HEK293 (cell line): ENCODE measurements at regions not wholly inside any gene's neighbourhood (a gene's known extent, or its start where the extent isn't known, plus 50 kb on each side); places are given as distances from the start of the nearest gene placed in this dataset.

ENCODE experiments used
- CTCF ChIA-PET: fragments of 350-600 bp; formaldehyde crosslinking; extraction: SDS; loops from one replicate; lab custom pipeline; 2021; ENCODE audit warnings: antibody characterized with exemption; lab: Yijun Ruan, JAX
- POLR2A ChIA-PET: fragments of 300-600 bp; formaldehyde crosslinking; extraction: SDS; loops from one replicate; lab custom pipeline; 2020; ENCODE audit warnings: antibody characterized with exemption, inconsistent platforms; lab: Yijun Ruan, JAX
- H3K27ac ChIP-seq: fragments of 200-500 bp; sonication (Bioruptor generic); 2 replicates; pipeline ENCODE4 v1.5.1; 2014; ENCODE audit warnings: low read depth, low read length, control low read depth, inconsistent platforms; ENCODE audit errors: extremely low read depth
- H3K36me3 ChIP-seq, 2 experiments: fragments of 200-500 bp in 1 of 2; sonication (Bioruptor generic) in 1 of 2; 1 replicate in 1 of 2; 2 replicates in 1 of 2; pipeline ENCODE4 v1.5.1; 2014 to 2017; ENCODE audit warnings: inconsistent platforms in 2 of 2, low read length in 2 of 2; ENCODE audit not compliant: control insufficient read depth in 2 of 2, insufficient read depth in 1 of 2
- H3K4me1 ChIP-seq: fragments of 200-500 bp; sonication (Bioruptor generic); 2 replicates; pipeline ENCODE4 v1.5.1; 2014; ENCODE audit warnings: mild to moderate bottlenecking, low read length, inconsistent platforms; ENCODE audit not compliant: control insufficient read depth, insufficient read depth
- H3K4me3 ChIP-seq: 2 replicates; pipeline ENCODE4 v1.5.1; 2011; ENCODE audit warnings: low read depth, mild to moderate bottlenecking, control low read depth, low read length, moderate library complexity
- H3K9me3 ChIP-seq: fragments of 200-500 bp; sonication (Bioruptor generic); 2 replicates; pipeline ENCODE4 v1.5.1; 2014; ENCODE audit warnings: low read depth, low read length, inconsistent platforms; ENCODE audit not compliant: control insufficient read depth, insufficient read depth
- CTCF ChIP-seq: fragments of 450-650 bp; formaldehyde crosslinking; IDR thresholded peaks from 2 replicates; pipeline ENCODE4 v1.5.1; 2016; ENCODE audit warnings: missing biosample characterization, missing genetic modification characterization
- RBAK ChIP-seq: fragments of 450-650 bp; formaldehyde crosslinking; IDR thresholded peaks from 2 replicates; pipeline ENCODE4 v1.5.1; 2016; ENCODE audit warnings: missing biosample characterization, missing genetic modification characterization
- ZFHX2 ChIP-seq: fragments of 450-650 bp; formaldehyde crosslinking; conservative IDR thresholded peaks from 2 replicates; pipeline ENCODE4 v1.5.1; 2016; ENCODE audit warnings: missing biosample characterization, missing genetic modification characterization
- ZNF112 ChIP-seq: fragments of 450-650 bp; formaldehyde crosslinking; IDR thresholded peaks from 2 replicates; pipeline ENCODE4 v1.5.0; 2017; ENCODE audit warnings: missing biosample characterization, missing genetic modification characterization
- ZNF114 ChIP-seq: fragments of 450-650 bp; formaldehyde crosslinking; IDR thresholded peaks from 2 replicates; pipeline ENCODE4 v1.5.0; 2017; ENCODE audit warnings: missing biosample characterization, missing genetic modification characterization
- ZNF132 ChIP-seq: fragments of 450-650 bp; formaldehyde crosslinking; IDR thresholded peaks from 2 replicates; pipeline ENCODE4 v1.5.1; 2017; ENCODE audit warnings: missing biosample characterization, missing genetic modification characterization, borderline replicate concordance
- ZNF146 ChIP-seq: fragments of 450-650 bp; formaldehyde crosslinking; IDR thresholded peaks from 2 replicates; pipeline ENCODE4 v1.5.1; 2016; ENCODE audit warnings: missing biosample characterization, missing genetic modification characterization
- ZNF19 ChIP-seq: fragments of 450-650 bp; formaldehyde crosslinking; IDR thresholded peaks from 2 replicates; pipeline ENCODE4; 2016; ENCODE audit warnings: missing biosample characterization, missing genetic modification characterization, low read depth
- ZNF214 ChIP-seq: fragments of 450-650 bp; formaldehyde crosslinking; IDR thresholded peaks from 2 replicates; pipeline ENCODE4 v1.5.1; 2017; ENCODE audit warnings: missing biosample characterization, mild to moderate bottlenecking, missing genetic modification characterization, borderline replicate concordance
- ZNF239 ChIP-seq: fragments of 450-650 bp; formaldehyde crosslinking; IDR thresholded peaks from 2 replicates; pipeline ENCODE4 v1.5.1; 2016; ENCODE audit warnings: missing biosample characterization, missing genetic modification characterization
- ZNF404 ChIP-seq: fragments of 450-650 bp; formaldehyde crosslinking; IDR thresholded peaks from 2 replicates; pipeline ENCODE4 v1.5.1; 2017; ENCODE audit warnings: missing biosample characterization, missing genetic modification characterization
- ZNF423 ChIP-seq: fragments of 450-650 bp; formaldehyde crosslinking; IDR thresholded peaks from 2 replicates; pipeline ENCODE4 v1.5.1; 2016; ENCODE audit warnings: missing biosample characterization, missing genetic modification characterization
- ZNF501 ChIP-seq: fragments of 450-650 bp; formaldehyde crosslinking; IDR thresholded peaks from 2 replicates; pipeline ENCODE4 v1.5.1; 2016; ENCODE audit warnings: missing biosample characterization, missing genetic modification characterization
- ZNF544 ChIP-seq: fragments of 450-650 bp; formaldehyde crosslinking; IDR thresholded peaks from 2 replicates; pipeline ENCODE4 v1.5.0; 2017; ENCODE audit warnings: missing biosample characterization, missing genetic modification characterization
- ZNF692 ChIP-seq: fragments of 450-650 bp; formaldehyde crosslinking; IDR thresholded peaks from 2 replicates; pipeline ENCODE4 v1.5.1; 2016; ENCODE audit warnings: missing biosample characterization, missing genetic modification characterization
- ZNF701 ChIP-seq: fragments of 450-650 bp; formaldehyde crosslinking; IDR thresholded peaks from 2 replicates; pipeline ENCODE4 v1.5.1; 2016; ENCODE audit warnings: missing biosample characterization, missing genetic modification characterization
- ZNF837 ChIP-seq: fragments of 450-650 bp; formaldehyde crosslinking; IDR thresholded peaks from 2 replicates; pipeline ENCODE4 v1.5.1; 2016; ENCODE audit warnings: missing biosample characterization, missing genetic modification characterization
- TF ChIP-seq, protein P1 (sequence below): fragments of 450-650 bp; formaldehyde crosslinking; IDR thresholded peaks from 2 replicates; pipeline ENCODE4 v1.5.1; 2016; ENCODE audit warnings: missing biosample characterization, missing genetic modification characterization
- TF ChIP-seq, protein P2 (sequence below): fragments of 450-650 bp; formaldehyde crosslinking; IDR thresholded peaks from 2 replicates; pipeline ENCODE4 v1.5.1; 2016; ENCODE audit warnings: missing biosample characterization, missing genetic modification characterization
- TF ChIP-seq, protein P3 (sequence below): fragments of 450-650 bp; formaldehyde crosslinking; conservative IDR thresholded peaks from 2 replicates; pipeline ENCODE4 v1.5.1; 2016; ENCODE audit warnings: low read depth, missing biosample characterization, missing genetic modification characterization
- TF ChIP-seq, protein P4 (sequence below): fragments of 450-650 bp; formaldehyde crosslinking; IDR thresholded peaks from 2 replicates; pipeline ENCODE4 v1.5.1; 2017; ENCODE audit warnings: missing biosample characterization, missing genetic modification characterization
- TF ChIP-seq, protein P5 (sequence below): fragments of 450-650 bp; formaldehyde crosslinking; IDR thresholded peaks from 2 replicates; pipeline ENCODE4 v1.5.0; 2017; ENCODE audit warnings: missing biosample characterization, missing genetic modification characterization, borderline replicate concordance

GRCh38 chr3:59463253-59463652 is 413.4 kb upstream of the CFAP20DC start:
- POLR2A ChIA-PET, result no interaction called here
- Histone ChIP-seq H3K9me3 (no peaks in the 10 kb centered on the region), H3K4me1 (no peaks in the 10 kb centered on the region), H3K27ac (no peak overlapping the region), H3K4me3 (no peak overlapping the region), H3K36me3 (no peaks in the 10 kb centered on the region)
- CTCF ChIA-PET, result no interaction called here
- TF ChIP-seq ZNF544 (tag by site-specific recombination) (no peak), ZNF112 (no peak), ZNF146 (tag by site-specific recombination) (no peak), ZNF701 (tag by site-specific recombination) (no peak), ZNF837 (tag by site-specific recombination) (no peak), ZNF423 (no peak), ZNF132 (tag by site-specific recombination) (no peak), ZNF114 (no peak), ZNF404 (no peak), ZFHX2 (no peak), ZNF239 (tag by site-specific recombination) (no peak)
- TF ChIP-seq, protein P1, sequence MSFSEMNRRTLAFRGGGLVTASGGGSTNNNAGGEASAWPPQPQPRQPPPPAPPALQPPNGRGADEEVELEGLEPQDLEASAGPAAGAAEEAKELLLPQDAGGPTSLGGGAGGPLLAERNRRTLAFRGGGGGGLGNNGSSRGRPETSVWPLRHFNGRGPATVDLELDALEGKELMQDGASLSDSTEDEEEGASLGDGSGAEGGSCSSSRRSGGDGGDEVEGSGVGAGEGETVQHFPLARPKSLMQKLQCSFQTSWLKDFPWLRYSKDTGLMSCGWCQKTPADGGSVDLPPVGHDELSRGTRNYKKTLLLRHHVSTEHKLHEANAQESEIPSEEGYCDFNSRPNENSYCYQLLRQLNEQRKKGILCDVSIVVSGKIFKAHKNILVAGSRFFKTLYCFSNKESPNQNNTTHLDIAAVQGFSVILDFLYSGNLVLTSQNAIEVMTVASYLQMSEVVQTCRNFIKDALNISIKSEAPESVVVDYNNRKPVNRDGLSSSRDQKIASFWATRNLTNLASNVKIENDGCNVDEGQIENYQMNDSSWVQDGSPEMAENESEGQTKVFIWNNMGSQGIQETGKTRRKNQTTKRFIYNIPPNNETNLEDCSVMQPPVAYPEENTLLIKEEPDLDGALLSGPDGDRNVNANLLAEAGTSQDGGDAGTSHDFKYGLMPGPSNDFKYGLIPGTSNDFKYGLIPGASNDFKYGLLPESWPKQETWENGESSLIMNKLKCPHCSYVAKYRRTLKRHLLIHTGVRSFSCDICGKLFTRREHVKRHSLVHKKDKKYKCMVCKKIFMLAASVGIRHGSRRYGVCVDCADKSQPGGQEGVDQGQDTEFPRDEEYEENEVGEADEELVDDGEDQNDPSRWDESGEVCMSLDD (tag by site-specific recombination), result no peak
- TF ChIP-seq, protein P2, sequence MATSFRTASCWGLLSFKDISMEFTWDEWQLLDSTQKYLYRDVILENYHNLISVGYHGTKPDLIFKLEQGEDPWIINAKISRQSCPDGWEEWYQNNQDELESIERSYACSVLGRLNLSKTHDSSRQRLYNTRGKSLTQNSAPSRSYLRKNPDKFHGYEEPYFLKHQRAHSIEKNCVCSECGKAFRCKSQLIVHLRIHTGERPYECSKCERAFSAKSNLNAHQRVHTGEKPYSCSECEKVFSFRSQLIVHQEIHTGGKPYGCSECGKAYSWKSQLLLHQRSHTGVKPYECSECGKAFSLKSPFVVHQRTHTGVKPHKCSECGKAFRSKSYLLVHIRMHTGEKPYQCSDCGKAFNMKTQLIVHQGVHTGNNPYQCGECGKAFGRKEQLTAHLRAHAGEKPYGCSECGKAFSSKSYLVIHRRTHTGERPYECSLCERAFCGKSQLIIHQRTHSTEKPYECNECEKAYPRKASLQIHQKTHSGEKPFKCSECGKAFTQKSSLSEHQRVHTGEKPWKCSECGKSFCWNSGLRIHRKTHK, result no peak

DNA sequence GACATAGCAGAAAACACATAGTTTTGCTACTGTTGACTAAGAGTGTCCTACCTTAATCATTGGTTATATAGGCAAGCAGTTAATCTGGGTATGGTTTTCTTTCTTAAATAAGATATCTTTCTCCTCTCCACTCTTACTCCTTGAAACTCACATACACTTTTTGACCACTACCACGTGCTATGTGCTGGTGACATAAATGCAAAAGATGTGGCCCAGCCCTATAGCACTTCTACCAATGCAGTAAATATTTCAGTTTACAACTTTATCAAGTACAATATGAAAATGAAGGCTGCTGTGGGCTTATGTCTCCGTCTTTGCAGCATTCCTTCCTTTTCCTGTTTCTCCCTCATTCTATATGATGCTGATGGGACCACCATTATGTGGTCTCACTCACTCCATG is 410.2 kb upstream of the CFAP20DC start:
- ChIA-PET CTCF (no interaction called here), POLR2A (no interaction called here)
- Histone ChIP-seq H3K36me3 (no peaks in the 10 kb centered on the region), H3K4me3 (no peak overlapping the region), H3K27ac (no peak overlapping the region), H3K4me1 (no peaks in the 10 kb centered on the region), H3K9me3 (no peaks in the 10 kb centered on the region)
- no peak for TF ChIP-seq ZNF19 (tag by site-specific recombination)
- no peak for TF ChIP-seq CTCF
- TF ChIP-seq, protein P3, sequence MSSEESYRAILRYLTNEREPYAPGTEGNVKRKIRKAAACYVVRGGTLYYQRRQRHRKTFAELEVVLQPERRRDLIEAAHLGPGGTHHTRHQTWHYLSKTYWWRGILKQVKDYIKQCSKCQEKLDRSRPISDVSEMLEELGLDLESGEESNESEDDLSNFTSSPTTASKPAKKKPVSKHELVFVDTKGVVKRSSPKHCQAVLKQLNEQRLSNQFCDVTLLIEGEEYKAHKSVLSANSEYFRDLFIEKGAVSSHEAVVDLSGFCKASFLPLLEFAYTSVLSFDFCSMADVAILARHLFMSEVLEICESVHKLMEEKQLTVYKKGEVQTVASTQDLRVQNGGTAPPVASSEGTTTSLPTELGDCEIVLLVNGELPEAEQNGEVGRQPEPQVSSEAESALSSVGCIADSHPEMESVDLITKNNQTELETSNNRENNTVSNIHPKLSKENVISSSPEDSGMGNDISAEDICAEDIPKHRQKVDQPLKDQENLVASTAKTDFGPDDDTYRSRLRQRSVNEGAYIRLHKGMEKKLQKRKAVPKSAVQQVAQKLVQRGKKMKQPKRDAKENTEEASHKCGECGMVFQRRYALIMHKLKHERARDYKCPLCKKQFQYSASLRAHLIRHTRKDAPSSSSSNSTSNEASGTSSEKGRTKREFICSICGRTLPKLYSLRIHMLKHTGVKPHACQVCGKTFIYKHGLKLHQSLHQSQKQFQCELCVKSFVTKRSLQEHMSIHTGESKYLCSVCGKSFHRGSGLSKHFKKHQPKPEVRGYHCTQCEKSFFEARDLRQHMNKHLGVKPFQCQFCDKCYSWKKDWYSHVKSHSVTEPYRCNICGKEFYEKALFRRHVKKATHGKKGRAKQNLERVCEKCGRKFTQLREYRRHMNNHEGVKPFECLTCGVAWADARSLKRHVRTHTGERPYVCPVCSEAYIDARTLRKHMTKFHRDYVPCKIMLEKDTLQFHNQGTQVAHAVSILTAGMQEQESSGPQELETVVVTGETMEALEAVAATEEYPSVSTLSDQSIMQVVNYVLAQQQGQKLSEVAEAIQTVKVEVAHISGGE (tag by site-specific recombination), result no peak
- no peak for TF ChIP-seq ZNF692 (tag by site-specific recombination)
- TF ChIP-seq, protein P4, sequence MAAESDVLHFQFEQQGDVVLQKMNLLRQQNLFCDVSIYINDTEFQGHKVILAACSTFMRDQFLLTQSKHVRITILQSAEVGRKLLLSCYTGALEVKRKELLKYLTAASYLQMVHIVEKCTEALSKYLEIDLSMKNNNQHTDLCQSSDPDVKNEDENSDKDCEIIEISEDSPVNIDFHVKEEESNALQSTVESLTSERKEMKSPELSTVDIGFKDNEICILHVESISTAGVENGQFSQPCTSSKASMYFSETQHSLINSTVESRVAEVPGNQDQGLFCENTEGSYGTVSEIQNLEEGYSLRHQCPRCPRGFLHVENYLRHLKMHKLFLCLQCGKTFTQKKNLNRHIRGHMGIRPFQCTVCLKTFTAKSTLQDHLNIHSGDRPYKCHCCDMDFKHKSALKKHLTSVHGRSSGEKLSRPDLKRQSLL (tag by site-specific recombination), result no peak
- no peak for TF ChIP-seq ZNF501 (tag by site-specific recombination)
- TF ChIP-seq RBAK (tag by site-specific recombination), result no peak
- no peak for TF ChIP-seq ZNF214 (tag by site-specific recombination)
- TF ChIP-seq, protein P5, sequence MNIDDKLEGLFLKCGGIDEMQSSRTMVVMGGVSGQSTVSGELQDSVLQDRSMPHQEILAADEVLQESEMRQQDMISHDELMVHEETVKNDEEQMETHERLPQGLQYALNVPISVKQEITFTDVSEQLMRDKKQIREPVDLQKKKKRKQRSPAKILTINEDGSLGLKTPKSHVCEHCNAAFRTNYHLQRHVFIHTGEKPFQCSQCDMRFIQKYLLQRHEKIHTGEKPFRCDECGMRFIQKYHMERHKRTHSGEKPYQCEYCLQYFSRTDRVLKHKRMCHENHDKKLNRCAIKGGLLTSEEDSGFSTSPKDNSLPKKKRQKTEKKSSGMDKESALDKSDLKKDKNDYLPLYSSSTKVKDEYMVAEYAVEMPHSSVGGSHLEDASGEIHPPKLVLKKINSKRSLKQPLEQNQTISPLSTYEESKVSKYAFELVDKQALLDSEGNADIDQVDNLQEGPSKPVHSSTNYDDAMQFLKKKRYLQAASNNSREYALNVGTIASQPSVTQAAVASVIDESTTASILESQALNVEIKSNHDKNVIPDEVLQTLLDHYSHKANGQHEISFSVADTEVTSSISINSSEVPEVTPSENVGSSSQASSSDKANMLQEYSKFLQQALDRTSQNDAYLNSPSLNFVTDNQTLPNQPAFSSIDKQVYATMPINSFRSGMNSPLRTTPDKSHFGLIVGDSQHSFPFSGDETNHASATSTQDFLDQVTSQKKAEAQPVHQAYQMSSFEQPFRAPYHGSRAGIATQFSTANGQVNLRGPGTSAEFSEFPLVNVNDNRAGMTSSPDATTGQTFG (tag by site-specific recombination), result no peak
